RWPE2 (cell line): ENCODE measurements at regions not wholly inside any gene's neighbourhood (a gene's known extent, or its start where the extent isn't known, plus 50 kb on each side); places are given as distances from the start of the nearest gene placed in this dataset.
A peak's percentile ranks its signal among the peaks of the same experiment; 100 is the strongest.

ENCODE experiments used
- ATAC-seq: fragments of 200-7000 bp; cut with Tn5 transposase; 3 replicates; pipeline ENCODE4 v1.9.1; 2021; ENCODE audit warnings: low read depth
- DNase-seq: peaks from one replicate; pipeline ENCODE4 v3.0.0-alpha.2; 2020; ENCODE audit warnings: low spot score
- H3K27ac ChIP-seq: fragments of 450-650 bp; 2 replicates; pipeline ENCODE4 v1.5.1; 2017; ENCODE audit warnings: mild to moderate bottlenecking; ENCODE audit not compliant: poor library complexity, severe bottlenecking
- H3K27me3 ChIP-seq: fragments of 250-450 bp; sonication (Bioruptor Pico); 2 replicates; pipeline ENCODE4 v1.5.1; 2021; ENCODE audit warnings: mild to moderate bottlenecking, moderate library complexity; ENCODE audit not compliant: insufficient read depth, poor library complexity, severe bottlenecking
- H3K36me3 ChIP-seq: fragments of 250-450 bp; sonication (Bioruptor Pico); 2 replicates; pipeline ENCODE4 v1.5.1; 2020; ENCODE audit warnings: low read depth, mild to moderate bottlenecking, moderate library complexity
- H3K4me1 ChIP-seq: fragments of 250-450 bp; sonication (Bioruptor Pico); 2 replicates; pipeline ENCODE4 v1.5.1; 2021; ENCODE audit warnings: mild to moderate bottlenecking, moderate library complexity; ENCODE audit not compliant: insufficient read depth, poor library complexity, severe bottlenecking
- H3K4me3 ChIP-seq: fragments of 250-450 bp; sonication (Bioruptor Pico); 2 replicates; pipeline ENCODE4 v1.5.1; 2021; ENCODE audit warnings: mild to moderate bottlenecking, moderate library complexity; ENCODE audit not compliant: severe bottlenecking
- H3K9me3 ChIP-seq: fragments of 250-450 bp; sonication (Bioruptor Pico); 2 replicates; pipeline ENCODE4 v1.5.1; 2021; ENCODE audit warnings: mild to moderate bottlenecking, moderate library complexity; ENCODE audit not compliant: severe bottlenecking
- CTCF ChIP-seq: fragments of 450-650 bp; IDR thresholded peaks from one replicate; pipeline ENCODE4 v1.5.1; 2017; ENCODE audit warnings: mild to moderate bottlenecking, moderate library complexity; ENCODE audit not compliant: poor library complexity, severe bottlenecking

- no peak for TF ChIP-seq CTCF
Measured at GRCh38 chr13:91014696-91015095, 332.8 kb upstream of the MIR17HG start.

GRCh38 chr13:91017031-91017668 lies 330.3 kb upstream of the MIR17HG start:
- H3K27ac ChIP-seq: no peak overlapping the region
- no peak for DNase-seq
- peak; percentile 82 for ATAC-seq
- no peaks in the 10 kb centered on the region for H3K27me3 ChIP-seq
- H3K36me3 ChIP-seq: no peaks in the 10 kb centered on the region
- no peaks in the 10 kb centered on the region for H3K4me1 ChIP-seq
- peak; percentile 86 for TF ChIP-seq CTCF
- no peak overlapping the region for H3K4me3 ChIP-seq
- H3K9me3 ChIP-seq: peaks cover 6% of the 10 kb centered on the region

More at GRCh38 chr13:91014696-91015095, 332.8 kb upstream of the MIR17HG start:
- no peak overlapping the region for H3K4me3 ChIP-seq
- H3K27ac ChIP-seq: no peak overlapping the region
- no peaks in the 10 kb centered on the region for H3K27me3 ChIP-seq
- DNase-seq (no peak), ATAC-seq (no peak)
- no peaks in the 10 kb centered on the region for H3K4me1 ChIP-seq
- H3K36me3 ChIP-seq: no peaks in the 10 kb centered on the region
- H3K9me3 ChIP-seq: peaks cover 9% of the 10 kb centered on the region

GRCh38 chr13:91017669-91018053 lies 329.8 kb upstream of the MIR17HG start:
- Histone ChIP-seq H3K9me3 (peaks cover 6% of the 10 kb centered on the region), H3K27ac (no peak overlapping the region), H3K4me1 (no peaks in the 10 kb centered on the region), H3K36me3 (no peaks in the 10 kb centered on the region), H3K27me3 (no peaks in the 10 kb centered on the region), H3K4me3 (no peak overlapping the region)
- ATAC-seq: peak; percentile 46; the same call in 2 of the 3 replicates
- peak; percentile 47 for DNase-seq
- peak; percentile 58 for TF ChIP-seq CTCF

GRCh38 chr13:91020461-91021034 lies 326.9 kb upstream of the MIR17HG start:
- H3K36me3 ChIP-seq: no peaks in the 10 kb centered on the region
- H3K27ac ChIP-seq: no peak overlapping the region
- no peaks in the 10 kb centered on the region for H3K4me1 ChIP-seq
- no peak for TF ChIP-seq CTCF
- no peaks in the 10 kb centered on the region for H3K27me3 ChIP-seq
- no peak overlapping the region for H3K4me3 ChIP-seq
- peaks cover 6% of the 10 kb centered on the region for H3K9me3 ChIP-seq
- no peak for DNase-seq
- no peak for ATAC-seq

- Histone ChIP-seq H3K27ac (no peak overlapping the region), H3K27me3 (no peaks in the 10 kb centered on the region), H3K9me3 (no peaks in the 10 kb centered on the region), H3K4me1 (no peaks in the 10 kb centered on the region), H3K36me3 (no peaks in the 10 kb centered on the region), H3K4me3 (no peak overlapping the region)
- no peak for TF ChIP-seq CTCF
- DNase-seq: no peak
- no peak for ATAC-seq
Measured at GRCh38 chr13:91024157-91024792, 323.2 kb upstream of the MIR17HG start.
